ENCODE measurements at regions not wholly inside any gene's neighbourhood (a gene's known extent, or its start where the extent isn't known, plus 50 kb on each side); places are given as distances from the start of the nearest gene placed in this dataset.
"Not testable (repeated sequence)": the region's sequence is repeated elsewhere in the genome, so short reads cannot be mapped to it uniquely, and the experiment has no call there.

DNA sequence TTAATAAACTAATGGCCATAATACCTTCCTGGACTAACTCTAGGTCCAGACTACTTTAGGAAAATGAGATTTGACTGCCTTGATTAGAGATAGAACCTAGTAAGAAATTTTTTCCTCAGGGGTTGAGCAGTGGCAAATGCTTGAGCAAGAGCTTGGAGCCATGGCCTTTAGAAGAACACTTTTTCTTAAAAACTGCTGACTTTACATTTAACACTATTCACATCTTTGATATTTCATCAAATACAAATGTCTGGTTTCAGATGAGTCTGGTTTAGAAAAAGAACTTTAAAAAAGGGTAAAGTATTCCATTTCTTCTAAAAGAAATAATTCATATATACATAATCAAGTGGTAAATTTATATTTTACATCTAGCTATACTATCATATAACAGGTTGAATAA is 680.9 kb upstream of the PITX2 start:
- DNase-seq: no peak

GRCh38 chr4:111323496-111323895 is 700.6 kb upstream of the PITX2 start:
- DNase-seq: no peak

DNA sequence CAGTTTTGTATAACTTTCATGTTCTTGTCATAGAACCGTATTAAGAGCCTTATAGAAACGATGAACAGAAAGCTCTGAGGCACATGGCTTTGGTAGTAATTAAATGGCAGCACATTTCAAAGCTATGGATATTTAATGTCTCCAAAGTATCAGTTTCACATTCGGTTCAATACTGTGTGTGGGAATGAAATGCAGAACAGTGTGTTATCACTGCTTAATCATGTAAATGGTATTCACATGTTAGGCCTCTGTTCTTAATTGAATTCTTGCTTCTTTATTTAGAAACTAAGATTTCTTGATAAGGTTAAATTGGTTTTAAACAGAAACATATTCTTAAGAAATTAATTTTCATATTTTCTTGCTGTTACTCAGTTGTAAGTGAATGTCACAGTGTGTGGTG is 701.0 kb upstream of the PITX2 start:
- DNase-seq: no peak

DNA sequence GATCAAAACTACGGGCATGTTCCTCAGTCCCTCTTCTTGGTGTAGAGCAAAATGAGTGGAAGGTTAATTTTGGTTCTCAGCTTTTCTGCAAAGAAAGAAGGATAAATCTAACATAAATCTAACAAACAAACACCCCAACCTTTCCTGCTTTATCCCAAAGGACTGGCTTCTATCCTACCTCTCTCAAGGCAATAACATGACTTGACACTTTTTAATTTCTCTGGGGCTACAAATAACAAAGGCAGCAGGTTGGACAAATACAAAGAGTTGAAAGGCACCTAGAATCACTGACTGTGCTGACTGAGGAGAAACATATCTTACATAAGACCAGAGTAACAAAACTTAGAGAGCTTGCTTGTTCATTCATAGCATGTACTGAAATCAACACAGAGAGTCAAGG is 703.6 kb upstream of the PITX2 start:
- DNase-seq: no peak

DNA sequence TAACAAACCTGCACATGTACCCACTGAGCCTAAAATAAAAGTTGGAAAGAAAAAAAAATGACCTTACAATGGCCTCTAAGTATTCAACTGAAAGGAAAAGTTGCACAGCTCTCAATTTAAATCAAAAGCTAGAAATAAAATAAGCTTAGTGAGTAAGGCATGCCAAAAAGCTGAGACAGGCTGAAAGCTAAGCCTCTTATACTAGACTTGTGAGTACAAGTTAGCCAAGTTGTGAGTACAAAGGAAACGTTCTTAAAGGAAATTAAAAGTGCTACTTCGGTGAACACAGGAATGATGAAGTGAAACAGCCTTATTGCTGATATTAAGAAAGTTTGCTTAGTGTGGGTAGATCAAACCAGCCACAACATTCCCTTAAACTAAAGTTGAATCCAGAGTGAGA is 707.9 kb upstream of the PITX2 start:
- no peak for DNase-seq

- DNase-seq: no peak
Measured at GRCh38 chr4:111334361-111334760, 711.5 kb upstream of the PITX2 start.

GRCh38 chr4:111337186-111337876 is 714.5 kb upstream of the PITX2 start:
- not testable (repeated sequence) for DNase-seq

GRCh38 chr4:111359602-111360001 is 736.7 kb upstream of the PITX2 start:
- no peak for DNase-seq

- no peak for DNase-seq
Measured at GRCh38 chr4:111360906-111361305, 738.0 kb upstream of the PITX2 start.

DNA sequence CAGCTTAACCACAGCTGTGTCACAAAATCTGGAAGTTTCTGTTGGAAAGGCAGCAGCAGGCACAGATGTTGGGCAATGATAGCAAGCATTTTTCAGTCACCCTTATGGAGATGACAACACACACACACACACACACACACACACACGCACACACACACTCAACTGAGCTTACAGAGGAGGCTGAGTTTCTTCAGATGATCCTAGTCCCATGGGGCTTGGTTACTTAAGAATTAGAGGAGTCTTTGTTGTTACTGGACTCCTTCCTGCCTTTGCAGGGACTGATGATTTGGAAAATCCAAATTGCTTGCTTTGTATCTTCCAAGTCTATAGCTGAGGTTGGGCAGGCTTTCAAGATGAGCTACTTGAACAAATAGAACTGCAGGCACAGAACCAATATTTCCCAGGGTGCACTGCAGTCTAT is 740.1 kb upstream of the PITX2 start:
- DNase-seq: no peak

- not testable (repeated sequence) for DNase-seq
Measured at GRCh38 chr4:111377880-111378279, 755.0 kb upstream of the PITX2 start.

DNA sequence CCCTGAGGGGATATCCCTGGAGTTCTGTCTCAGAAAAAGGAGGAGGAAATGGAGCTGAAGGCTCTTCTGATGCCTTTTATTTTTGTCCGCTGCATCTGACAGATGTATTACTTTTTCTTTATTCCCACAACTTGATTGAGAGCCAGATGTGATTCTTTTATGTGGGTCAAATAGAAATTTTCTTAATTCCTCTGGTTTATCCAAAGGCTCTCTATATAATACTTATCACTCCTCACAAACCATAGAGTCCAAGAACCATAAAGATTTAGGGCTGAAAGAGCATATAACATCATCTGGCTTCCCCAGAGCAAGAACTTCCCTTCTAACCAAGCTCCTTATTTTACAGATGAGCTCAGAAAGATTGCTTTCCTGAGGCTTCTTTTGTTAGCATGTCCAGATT is 756.7 kb upstream of the FAM241A start:
- no peak for DNase-seq

GRCh38 chr4:111391829-111392228 is 753.4 kb upstream of the FAM241A start:
- DNase-seq: no peak

DNA sequence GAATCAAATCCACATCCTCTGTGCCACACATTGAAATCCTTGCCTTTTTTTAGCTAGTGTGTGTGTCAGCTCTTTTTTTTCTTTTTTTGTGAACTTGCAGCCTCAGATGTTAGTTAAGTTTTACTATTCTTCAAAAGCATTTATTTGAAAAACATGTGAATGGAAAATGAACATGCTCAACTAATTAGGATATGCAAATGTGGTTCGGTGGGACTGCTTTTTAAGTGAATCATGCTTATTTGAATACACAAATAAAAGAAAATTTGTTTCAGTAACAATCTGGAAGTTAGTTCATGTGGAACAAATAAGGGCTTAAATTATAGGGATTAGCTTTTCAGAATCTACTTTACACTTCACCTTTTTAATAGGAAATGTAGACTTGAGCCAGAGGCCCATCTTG is 751.5 kb upstream of the FAM241A start:
- no peak for DNase-seq

GRCh38 chr4:111398906-111399330 is 746.3 kb upstream of the FAM241A start:
- DNase-seq: no peak

GRCh38 chr4:111399623-111400022 is 745.6 kb upstream of the FAM241A start:
- no peak for DNase-seq

GRCh38 chr4:111400741-111401140 is 744.5 kb upstream of the FAM241A start:
- no peak for DNase-seq

- no peak for DNase-seq
Measured at GRCh38 chr4:111404673-111405072, 740.6 kb upstream of the FAM241A start.

DNA sequence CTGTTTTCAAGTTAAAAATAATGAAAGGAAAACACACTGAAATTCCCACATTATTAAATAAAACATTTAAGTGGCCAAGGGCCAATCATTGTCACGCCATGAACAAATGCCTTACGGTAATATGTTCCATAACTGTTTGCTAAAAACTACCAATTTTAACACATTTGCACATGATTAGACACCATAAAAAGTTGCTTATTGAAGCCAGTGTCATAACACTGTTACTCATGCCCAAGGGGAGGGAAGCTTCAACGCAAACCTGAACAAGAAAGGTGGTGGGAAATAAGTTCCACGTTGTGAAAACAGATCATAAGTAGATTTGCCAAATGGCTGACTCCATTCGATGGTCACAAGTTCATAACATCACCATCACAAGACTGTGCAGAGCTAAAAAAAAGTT is 739.3 kb upstream of the FAM241A start:
- no peak for DNase-seq

- no peak for DNase-seq
Measured at GRCh38 chr4:111410571-111410970, 734.7 kb upstream of the FAM241A start.

GRCh38 chr4:111417521-111417920 is 727.7 kb upstream of the FAM241A start:
- no peak for DNase-seq

DNA sequence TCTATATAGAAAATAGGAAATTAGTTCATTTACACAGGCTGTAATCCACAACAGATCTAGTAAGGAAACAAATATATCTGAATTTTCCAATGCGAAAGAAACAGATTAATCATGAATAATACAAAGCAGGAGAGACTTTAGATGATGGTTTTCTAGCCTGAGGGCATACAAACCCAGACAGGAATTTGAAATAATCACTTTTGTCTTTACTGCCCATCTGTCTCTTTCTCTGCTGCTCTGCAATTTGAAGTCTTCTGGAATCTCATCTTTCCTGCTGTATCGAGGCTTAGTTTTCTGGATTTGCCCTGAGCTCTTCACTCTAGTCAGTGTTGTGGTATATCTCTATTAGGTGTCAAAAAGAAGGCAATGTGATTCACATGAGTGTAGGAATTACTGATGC is 711.8 kb upstream of the FAM241A start:
- no peak for DNase-seq

DNA sequence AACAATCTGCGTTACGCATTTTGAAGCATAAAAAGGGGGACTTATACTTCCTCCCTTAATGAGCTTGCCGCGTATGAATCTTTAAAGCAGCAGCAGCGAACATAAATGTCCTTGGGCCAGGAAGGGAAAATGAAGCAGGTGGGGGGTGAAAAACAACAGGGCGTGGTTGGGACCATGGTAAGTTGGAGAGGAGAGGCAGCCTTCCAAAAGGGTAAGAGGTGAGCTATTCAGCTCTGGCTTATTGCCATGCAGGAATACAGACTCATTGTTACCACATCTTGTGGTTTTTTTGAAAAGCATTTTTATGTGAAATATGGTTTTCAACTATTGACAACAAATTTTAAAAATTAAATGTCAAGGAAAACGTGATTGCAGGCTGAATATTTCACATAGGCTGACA is 710.7 kb upstream of the FAM241A start:
- DNase-seq: no peak

- no peak for DNase-seq
Measured at GRCh38 chr4:111435986-111436744, 709.1 kb upstream of the FAM241A start.

DNA sequence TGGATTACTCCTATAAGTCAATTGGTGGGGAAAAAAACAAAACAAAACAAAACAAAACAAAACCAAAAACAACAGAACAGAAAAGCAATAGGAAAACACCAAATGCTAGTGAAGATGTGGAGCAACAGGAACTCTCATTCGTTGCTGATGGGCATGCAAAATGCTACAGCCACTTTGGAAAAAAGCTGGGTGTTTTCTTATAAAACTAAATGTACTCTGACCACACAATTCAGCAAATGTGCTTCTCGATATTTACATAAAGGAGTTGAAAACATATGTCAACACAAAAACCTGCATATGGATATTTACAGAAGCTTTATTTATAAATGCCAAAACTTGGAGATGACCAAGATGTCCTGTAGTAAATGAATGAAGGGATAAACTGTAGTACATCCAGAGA is 703.6 kb upstream of the FAM241A start:
- DNase-seq: no peak

All from CD4-positive, alpha-beta T cell treated with Interleukin-17A for 4 hours (primary cell).